Ovary (tissue), 3 donors: ENCODE measurements at regions not wholly inside any gene's neighbourhood (a gene's known extent, or its start where the extent isn't known, plus 50 kb on each side); places are given as distances from the start of the nearest gene placed in this dataset.

Source experiments
- EP300 ChIP-seq: sonication (generic); formaldehyde crosslinking; IDR thresholded peaks from one replicate; pipeline ENCODE4 v1.6.1; 2017; ENCODE audit warnings: antibody characterized with exemption
- POLR2A ChIP-seq: fragments of 450-650 bp; IDR thresholded peaks from one replicate; pipeline ENCODE4 v1.6.1; 2017; ENCODE audit warnings: antibody characterized with exemption, mild to moderate bottlenecking, moderate library complexity
- TF ChIP-seq, protein P1 (sequence below), 3 donors: fragments of 450-650 bp in 2 of 3; fragments of 200-600 bp in 1 of 3; IDR thresholded peaks; one replicate each; pipeline versions ENCODE4 v1.5.1 to v1.8.0; 2016 to 2022; ENCODE audit warnings: antibody characterized with exemption in 3 of 3, mild to moderate bottlenecking in 1 of 3
- donor health status: DM: no; HTN: no; CAD: no.

GRCh38 chr2:239523147-239523953 lies 122.5 kb upstream of the HDAC4 start:
- no peak for TF ChIP-seq POLR2A
- TF ChIP-seq, protein P1, sequence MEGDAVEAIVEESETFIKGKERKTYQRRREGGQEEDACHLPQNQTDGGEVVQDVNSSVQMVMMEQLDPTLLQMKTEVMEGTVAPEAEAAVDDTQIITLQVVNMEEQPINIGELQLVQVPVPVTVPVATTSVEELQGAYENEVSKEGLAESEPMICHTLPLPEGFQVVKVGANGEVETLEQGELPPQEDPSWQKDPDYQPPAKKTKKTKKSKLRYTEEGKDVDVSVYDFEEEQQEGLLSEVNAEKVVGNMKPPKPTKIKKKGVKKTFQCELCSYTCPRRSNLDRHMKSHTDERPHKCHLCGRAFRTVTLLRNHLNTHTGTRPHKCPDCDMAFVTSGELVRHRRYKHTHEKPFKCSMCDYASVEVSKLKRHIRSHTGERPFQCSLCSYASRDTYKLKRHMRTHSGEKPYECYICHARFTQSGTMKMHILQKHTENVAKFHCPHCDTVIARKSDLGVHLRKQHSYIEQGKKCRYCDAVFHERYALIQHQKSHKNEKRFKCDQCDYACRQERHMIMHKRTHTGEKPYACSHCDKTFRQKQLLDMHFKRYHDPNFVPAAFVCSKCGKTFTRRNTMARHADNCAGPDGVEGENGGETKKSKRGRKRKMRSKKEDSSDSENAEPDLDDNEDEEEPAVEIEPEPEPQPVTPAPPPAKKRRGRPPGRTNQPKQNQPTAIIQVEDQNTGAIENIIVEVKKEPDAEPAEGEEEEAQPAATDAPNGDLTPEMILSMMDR (IDR thresholded peaks at IDR 0.05), result no peak
- no peak for TF ChIP-seq EP300
